HFFc6 (cell line): ENCODE measurements at regions not wholly inside any gene's neighbourhood (a gene's known extent, or its start where the extent isn't known, plus 50 kb on each side); places are given as distances from the start of the nearest gene placed in this dataset.

Experiments
- DNase-seq: peaks from one replicate; pipeline ENCODE4 v3.0.0-alpha.2; 2018
- H3K27ac Mint-ChIP-seq: 2 replicates; pipeline ENCODE4 v1.8.0; 2020; ENCODE audit warnings: mild to moderate bottlenecking, mixed read lengths
- H3K27me3 Mint-ChIP-seq: 2 replicates; pipeline ENCODE4 v1.8.0; 2021; ENCODE audit warnings: mild to moderate bottlenecking, moderate library complexity, mixed read lengths; ENCODE audit not compliant: insufficient read depth
- H3K36me3 Mint-ChIP-seq: 2 replicates; pipeline ENCODE4 v1.8.0; 2021; ENCODE audit warnings: low read depth, mixed read lengths
- H3K4me1 Mint-ChIP-seq: 2 replicates; pipeline ENCODE4 v1.8.0; 2020; ENCODE audit warnings: low read depth, mixed read lengths
- H3K4me3 Mint-ChIP-seq: 2 replicates; pipeline ENCODE4 v1.8.0; 2020; ENCODE audit warnings: mild to moderate bottlenecking, moderate library complexity, mixed read lengths
- H3K9me3 Mint-ChIP-seq: 2 replicates; pipeline ENCODE4 v1.8.0; 2020; ENCODE audit warnings: mild to moderate bottlenecking, mixed read lengths
- CTCF ChIP-seq: fragments of 200-600 bp; sonication (generic); IDR thresholded peaks from 2 replicates; pipeline ENCODE4 v1.5.0; 2021; ENCODE audit warnings: antibody characterized with exemption, mild to moderate bottlenecking

DNA sequence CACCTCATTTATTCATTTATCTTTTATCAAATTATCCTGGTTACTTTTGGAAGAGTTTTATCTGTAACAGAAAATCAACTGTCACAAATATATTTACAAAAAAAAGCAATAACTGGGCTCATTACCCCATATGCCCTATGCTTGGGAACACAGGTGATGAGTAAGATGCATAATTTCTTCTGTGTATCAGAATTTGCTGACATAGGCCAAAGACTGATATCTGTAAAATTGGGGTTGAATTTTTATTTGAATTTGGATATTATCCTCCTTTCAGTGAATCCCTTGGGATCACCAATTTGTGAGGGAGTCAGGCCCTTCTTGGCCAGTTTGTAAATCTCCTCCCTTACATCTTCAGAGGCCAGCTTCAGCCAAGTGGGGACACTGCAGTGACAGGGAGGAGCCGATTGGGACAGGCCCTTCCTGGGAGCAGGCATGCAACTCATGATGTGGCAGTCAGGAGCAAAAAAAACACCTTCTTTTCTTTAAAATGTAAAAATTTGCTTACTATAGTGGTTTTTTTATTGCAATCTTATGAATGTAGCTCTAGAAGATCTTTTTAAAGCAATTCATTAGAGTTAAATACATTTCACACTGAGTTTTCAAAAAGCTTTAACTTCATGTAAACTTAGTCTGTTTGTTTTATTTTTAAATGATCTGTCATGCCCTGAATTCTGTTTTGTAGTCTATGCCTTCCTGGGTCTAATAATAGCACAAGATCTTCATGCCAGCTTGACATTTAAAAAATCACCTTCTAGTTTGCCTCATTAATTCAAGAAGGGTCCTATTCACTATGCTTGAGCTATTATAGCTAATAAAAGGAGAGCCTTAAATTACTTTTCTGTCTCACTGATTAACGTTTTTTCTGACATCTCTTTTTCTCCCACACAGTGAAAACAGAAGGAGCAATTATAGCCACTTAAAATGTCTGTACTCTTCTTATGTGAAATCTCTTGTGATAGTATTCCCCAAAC lies 136.6 kb upstream of the SPRY1 start:
- Mint-ChIP-seq H3K36me3 (peaks cover 4% of the 10 kb centered on the region; the same call in 1 of the 2 replicates), H3K27me3 (no peaks in the 10 kb centered on the region), H3K27ac (no peak overlapping the region), H3K9me3 (no peaks in the 10 kb centered on the region), H3K4me1 (peaks cover 7% of the 10 kb centered on the region; the same call in 1 of the 2 replicates), H3K4me3 (no peak overlapping the region)
- TF ChIP-seq CTCF = no peak
- no peak for DNase-seq

GRCh38 chr4:123260653-123261052 lies 135.9 kb upstream of the SPRY1 start:
- H3K4me3 Mint-ChIP-seq = no peak overlapping the region
- H3K27me3 Mint-ChIP-seq = no peaks in the 10 kb centered on the region
- no peak for DNase-seq
- peaks cover 4% of the 10 kb centered on the region; the same call in 1 of the 2 replicates for H3K36me3 Mint-ChIP-seq
- H3K4me1 Mint-ChIP-seq = peaks cover 7% of the 10 kb centered on the region; the same call in 1 of the 2 replicates
- no peak overlapping the region for H3K27ac Mint-ChIP-seq
- no peak for TF ChIP-seq CTCF
- no peaks in the 10 kb centered on the region for H3K9me3 Mint-ChIP-seq

DNA sequence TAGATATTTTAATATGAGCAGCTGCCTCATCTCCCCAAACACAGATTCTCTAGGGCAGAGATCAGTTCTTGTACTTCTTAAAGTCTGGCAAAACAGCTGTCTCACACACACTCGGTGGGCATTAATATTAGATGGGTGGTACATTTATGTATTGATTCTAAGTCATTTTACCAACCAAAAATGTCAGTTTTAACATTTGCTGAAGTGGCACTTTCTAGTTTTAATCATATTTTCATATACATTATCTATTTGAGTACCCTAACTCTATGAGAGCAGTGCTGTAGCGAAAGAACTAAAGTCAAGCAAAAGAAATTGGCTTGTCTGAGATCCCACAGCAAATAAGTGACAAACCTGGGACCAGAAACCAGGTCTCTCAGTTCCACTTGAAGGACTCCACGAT lies 134.5 kb upstream of the SPRY1 start:
- Mint-ChIP-seq H3K9me3 (no peaks in the 10 kb centered on the region), H3K4me1 (peaks cover 7% of the 10 kb centered on the region; the same call in 1 of the 2 replicates), H3K27me3 (no peaks in the 10 kb centered on the region), H3K4me3 (no peak overlapping the region), H3K36me3 (peaks cover 4% of the 10 kb centered on the region; the same call in 1 of the 2 replicates), H3K27ac (no peak overlapping the region)
- no peak for DNase-seq
- TF ChIP-seq CTCF = no peak

- no peak overlapping the region for H3K4me3 Mint-ChIP-seq
- H3K36me3 Mint-ChIP-seq = no peaks in the 10 kb centered on the region
- no peaks in the 10 kb centered on the region for H3K9me3 Mint-ChIP-seq
- no peaks in the 10 kb centered on the region for H3K27me3 Mint-ChIP-seq
- DNase-seq = no peak
- peaks cover under 1% of the 10 kb centered on the region; the same call in 1 of the 2 replicates for H3K4me1 Mint-ChIP-seq
- H3K27ac Mint-ChIP-seq = no peak overlapping the region
- TF ChIP-seq CTCF = no peak
These were observed 131.2 kb upstream of the SPRY1 start for GRCh38 chr4:123265443-123265842.

- Mint-ChIP-seq H3K9me3 (no peaks in the 10 kb centered on the region), H3K4me3 (no peak overlapping the region), H3K27ac (no peak overlapping the region), H3K36me3 (no peaks in the 10 kb centered on the region), H3K4me1 (no peaks in the 10 kb centered on the region), H3K27me3 (no peaks in the 10 kb centered on the region)
- no peak for TF ChIP-seq CTCF
- no peak for DNase-seq
These were observed 130.4 kb upstream of the SPRY1 start for GRCh38 chr4:123266221-123266620.
